Left ventricle myocardium superior (tissue), 1 donor: ENCODE measurements at regions not wholly inside any gene's neighbourhood (a gene's known extent, or its start where the extent isn't known, plus 50 kb on each side); places are given as distances from the start of the nearest gene placed in this dataset.

Source experiments
- ATAC-seq: fragments of 200-7000 bp; cut with Tn5 transposase; one replicate; pipeline ENCODE4 v1.9.1; 2020; ENCODE audit warnings: mild to moderate bottlenecking, moderate library complexity
- DNase-seq: peaks from one replicate; pipeline ENCODE4 v3.0.0-alpha.2; 2020
- intact Hi-C: fragments of 100-400 bp; cut with micrococcal nuclease; formaldehyde crosslinking; loops from one replicate; pipeline ENCODE4 v1.11.0; 2022
- donor health status: DM: no; HTN: yes; CAD: no; lungs with severe emphysema.

GRCh38 chr5:24391816-24392215 lies 253.0 kb downstream of the CDH10 start:
- intact Hi-C loops = no loop called here
- no peak for ATAC-seq
- no peak for DNase-seq

DNA sequence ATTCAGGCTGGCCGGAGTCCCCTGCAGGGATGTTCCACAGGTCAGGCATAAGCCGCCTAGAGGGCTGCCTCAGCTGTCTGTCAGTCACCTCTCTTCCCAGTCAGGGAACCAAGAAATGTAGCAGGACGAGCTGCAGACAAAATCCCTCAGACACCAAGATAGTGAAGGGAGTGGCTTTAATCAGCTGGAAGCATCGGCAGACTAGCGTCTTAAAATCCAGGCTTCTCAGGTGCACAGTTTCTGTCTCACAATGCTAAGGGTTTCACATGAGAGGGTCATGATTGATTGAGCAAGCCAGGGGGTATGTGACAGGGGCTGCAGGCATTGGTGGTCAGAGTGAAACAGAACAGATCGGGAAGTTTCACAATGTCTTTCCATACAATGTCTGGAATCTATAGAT lies 247.2 kb downstream of the CDH10 start:
- ATAC-seq = no peak
- no peak for DNase-seq
- intact Hi-C loops = no loop called here

- intact Hi-C loops = no loop called here
- DNase-seq (no peak), ATAC-seq (no peak)
Observed at GRCh38 chr5:24401773-24402172, 243.0 kb downstream of the CDH10 start.

- no peak for DNase-seq
- intact Hi-C loops = no loop called here
- ATAC-seq = no peak
Observed at GRCh38 chr5:24407466-24407865, 237.3 kb downstream of the CDH10 start.

DNA sequence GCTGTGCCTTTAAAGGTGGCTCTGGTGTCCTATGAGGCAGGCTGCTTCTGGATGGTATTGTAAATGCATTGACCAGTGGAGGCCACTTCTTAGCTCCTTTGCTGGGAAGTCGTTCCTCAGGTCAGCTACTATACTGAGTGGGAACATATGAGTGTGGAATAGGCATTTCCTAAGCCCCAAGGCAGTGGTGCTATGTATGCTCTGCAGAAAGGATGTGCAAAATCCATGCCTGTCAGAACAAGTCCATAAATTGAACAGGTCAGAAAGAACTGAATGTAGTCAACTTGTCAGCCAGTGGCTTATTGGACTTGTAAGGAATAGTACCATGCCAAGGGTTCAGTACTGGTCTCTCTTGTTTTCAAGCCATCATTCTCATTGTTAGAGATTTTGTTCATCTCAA lies 216.4 kb downstream of the CDH10 start:
- ATAC-seq (no peak), DNase-seq (no peak)
- intact Hi-C loops = no loop called here

GRCh38 chr5:24433555-24433954 lies 211.2 kb downstream of the CDH10 start:
- DNase-seq = no peak
- intact Hi-C loops = no loop called here
- ATAC-seq = no peak
